Cardiac muscle cell (in vitro differentiated cells and primary cell): ENCODE measurements at regions not wholly inside any gene's neighbourhood (a gene's known extent, or its start where the extent isn't known, plus 50 kb on each side); places are given as distances from the start of the nearest gene placed in this dataset.

ENCODE experiments used
- DNase-seq, 2 donors: peaks; one replicate each; pipeline versions ENCODE4 v3.0.0 to v3.0.0-alpha.2; 2010 to 2017; ENCODE audit warnings: low read depth in 1 of 2, low spot score in 1 of 2
- H3K27ac ChIP-seq: fragments of 200-600 bp; sonication (generic); 2 replicates; pipeline ENCODE4 v1.5.1; 2016
- H3K27me3 ChIP-seq: fragments of 200-600 bp; sonication (generic); 2 replicates; pipeline ENCODE4 v1.6.0; 2016; ENCODE audit warnings: control low read depth
- H3K36me3 ChIP-seq: fragments of 200-600 bp; sonication (generic); 2 replicates; pipeline ENCODE4 v1.5.1; 2016; ENCODE audit warnings: control low read depth
- H3K4me1 ChIP-seq: fragments of 200-600 bp; sonication (generic); 2 replicates; pipeline ENCODE4 v1.8.1; 2017; ENCODE audit warnings: low read depth, mild to moderate bottlenecking, mixed run types
- H3K4me3 ChIP-seq: fragments of 200-600 bp; sonication (generic); 2 replicates; pipeline ENCODE4 v1.5.1; 2016; ENCODE audit warnings: mild to moderate bottlenecking
- H3K9me3 ChIP-seq: fragments of 200-600 bp; sonication (generic); 2 replicates; pipeline ENCODE4 v1.5.1; 2017; ENCODE audit warnings: low read depth, mild to moderate bottlenecking, control low read depth
- TF ChIP-seq, protein P1 (sequence below): IDR thresholded peaks from 2 replicates; pipeline ENCODE4 v1.5.1; 2012; ENCODE audit warnings: low read depth, mild to moderate bottlenecking, low read length

- Histone ChIP-seq H3K36me3 (no peaks in the 10 kb centered on the region), H3K4me1 (no peaks in the 10 kb centered on the region), H3K27me3 (no peaks in the 10 kb centered on the region), H3K27ac (no peak overlapping the region), H3K9me3 (no peaks in the 10 kb centered on the region), H3K4me3 (no peak overlapping the region)
- no peak for DNase-seq
- TF ChIP-seq, protein P1, sequence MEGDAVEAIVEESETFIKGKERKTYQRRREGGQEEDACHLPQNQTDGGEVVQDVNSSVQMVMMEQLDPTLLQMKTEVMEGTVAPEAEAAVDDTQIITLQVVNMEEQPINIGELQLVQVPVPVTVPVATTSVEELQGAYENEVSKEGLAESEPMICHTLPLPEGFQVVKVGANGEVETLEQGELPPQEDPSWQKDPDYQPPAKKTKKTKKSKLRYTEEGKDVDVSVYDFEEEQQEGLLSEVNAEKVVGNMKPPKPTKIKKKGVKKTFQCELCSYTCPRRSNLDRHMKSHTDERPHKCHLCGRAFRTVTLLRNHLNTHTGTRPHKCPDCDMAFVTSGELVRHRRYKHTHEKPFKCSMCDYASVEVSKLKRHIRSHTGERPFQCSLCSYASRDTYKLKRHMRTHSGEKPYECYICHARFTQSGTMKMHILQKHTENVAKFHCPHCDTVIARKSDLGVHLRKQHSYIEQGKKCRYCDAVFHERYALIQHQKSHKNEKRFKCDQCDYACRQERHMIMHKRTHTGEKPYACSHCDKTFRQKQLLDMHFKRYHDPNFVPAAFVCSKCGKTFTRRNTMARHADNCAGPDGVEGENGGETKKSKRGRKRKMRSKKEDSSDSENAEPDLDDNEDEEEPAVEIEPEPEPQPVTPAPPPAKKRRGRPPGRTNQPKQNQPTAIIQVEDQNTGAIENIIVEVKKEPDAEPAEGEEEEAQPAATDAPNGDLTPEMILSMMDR, result no peak
Measured at GRCh38 chr14:98101323-98101722, 1170.7 kb downstream of the BCL11B start.

GRCh38 chr14:98103705-98104104 is 1168.3 kb downstream of the BCL11B start:
- TF ChIP-seq, protein P1, result no peak
- H3K27ac ChIP-seq, result no peak overlapping the region
- H3K9me3 ChIP-seq, result no peaks in the 10 kb centered on the region
- no peaks in the 10 kb centered on the region for H3K27me3 ChIP-seq
- H3K36me3 ChIP-seq, result no peaks in the 10 kb centered on the region
- H3K4me1 ChIP-seq, result no peaks in the 10 kb centered on the region
- no peak for DNase-seq
- H3K4me3 ChIP-seq, result no peak overlapping the region

DNA sequence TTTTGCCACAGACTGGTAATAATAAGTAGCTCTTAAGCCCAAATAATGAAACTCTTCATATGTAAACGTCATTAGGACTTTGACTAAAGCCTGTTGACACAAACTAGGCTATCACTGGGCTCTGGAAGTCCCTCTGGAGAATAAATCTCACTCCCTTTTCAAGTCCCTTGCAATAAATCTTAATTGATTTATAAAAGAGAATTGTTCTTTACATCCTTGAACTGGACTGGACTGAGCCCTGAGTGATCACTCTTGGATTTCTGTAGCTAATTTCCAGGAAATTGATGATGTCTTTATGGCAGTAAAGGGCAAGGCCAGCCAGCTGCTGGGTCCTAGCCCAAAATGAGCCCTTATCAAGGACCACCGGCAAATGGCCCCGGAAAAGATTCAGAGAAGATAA is 1162.7 kb downstream of the BCL11B start:
- no peaks in the 10 kb centered on the region for H3K9me3 ChIP-seq
- TF ChIP-seq, protein P1, result no peak
- no peaks in the 10 kb centered on the region for H3K27me3 ChIP-seq
- H3K4me1 ChIP-seq, result no peaks in the 10 kb centered on the region
- no peak for DNase-seq
- H3K4me3 ChIP-seq, result no peak overlapping the region
- no peak overlapping the region for H3K27ac ChIP-seq
- no peaks in the 10 kb centered on the region for H3K36me3 ChIP-seq

GRCh38 chr14:98112194-98112780 is 1159.7 kb downstream of the BCL11B start:
- Histone ChIP-seq H3K27ac (no peak overlapping the region), H3K27me3 (no peaks in the 10 kb centered on the region), H3K4me3 (no peak overlapping the region), H3K9me3 (no peaks in the 10 kb centered on the region), H3K4me1 (no peaks in the 10 kb centered on the region), H3K36me3 (no peaks in the 10 kb centered on the region)
- DNase-seq, result no peak
- TF ChIP-seq, protein P1, result no peak

DNA sequence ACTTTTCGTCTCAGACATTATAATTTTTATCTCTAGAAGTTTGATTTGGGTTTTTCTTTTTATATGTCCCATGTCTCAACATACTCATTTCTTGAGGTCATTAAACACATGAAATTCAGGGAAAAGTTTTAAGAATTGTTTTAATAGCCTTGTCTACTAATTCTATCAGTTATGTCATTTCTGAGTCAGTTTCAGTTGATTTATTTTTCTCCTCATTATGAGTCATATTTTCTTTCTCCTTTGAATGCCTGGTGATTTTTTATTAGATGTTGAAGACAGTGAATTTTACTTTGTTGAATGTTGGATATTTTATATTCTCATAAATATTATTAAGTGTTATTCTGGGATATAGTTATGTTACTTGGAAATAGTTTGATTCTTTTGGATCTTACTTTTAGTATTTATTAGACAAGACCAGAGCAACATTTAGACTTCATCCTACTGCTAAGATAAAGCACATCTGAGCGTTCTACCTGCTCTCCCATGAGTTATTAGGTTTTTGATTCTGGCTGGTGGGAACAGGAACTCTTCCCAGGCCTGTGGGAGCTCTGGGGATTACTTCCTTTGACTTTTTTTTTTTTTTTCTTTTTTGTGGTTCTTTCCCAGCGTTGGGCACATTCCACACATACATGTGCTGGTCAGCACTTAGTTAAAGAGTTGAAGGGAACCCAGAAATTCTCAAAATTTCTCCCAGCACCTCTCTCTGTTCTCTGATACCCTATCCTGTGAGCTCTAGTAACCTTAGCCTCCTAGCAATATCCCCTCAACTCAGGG is 1157.7 kb downstream of the BCL11B start:
- Histone ChIP-seq H3K4me3 (no peak overlapping the region), H3K36me3 (no peaks in the 10 kb centered on the region), H3K4me1 (no peaks in the 10 kb centered on the region), H3K9me3 (no peaks in the 10 kb centered on the region), H3K27ac (no peak overlapping the region), H3K27me3 (no peaks in the 10 kb centered on the region)
- DNase-seq, result no peak
- TF ChIP-seq, protein P1, result no peak
